ENCODE measurements at regions not wholly inside any gene's neighbourhood (a gene's known extent, or its start where the extent isn't known, plus 50 kb on each side); places are given as distances from the start of the nearest gene placed in this dataset.

- DNase-seq (no peak), ATAC-seq (no peak)
- intact Hi-C loops (cut with DNase I) = no loop called here
Observed at GRCh38 chr7:136167991-136168390, 190.8 kb upstream of the MTPN start.

GRCh38 chr7:136166521-136166920 lies 189.4 kb upstream of the MTPN start:
- intact Hi-C loops (cut with DNase I) = no loop called here
- DNase-seq = no peak
- no peak for ATAC-seq

- DNase-seq (no peak), ATAC-seq (no peak)
- intact Hi-C loops (cut with DNase I) = no loop called here
Observed at GRCh38 chr7:136163340-136163801, 186.2 kb upstream of the MTPN start.

GRCh38 chr7:136150311-136150710 lies 173.2 kb upstream of the MTPN start:
- ATAC-seq = no peak
- intact Hi-C loops (cut with DNase I) = no loop called here

GRCh38 chr7:136148920-136149319 lies 171.8 kb upstream of the MTPN start:
- intact Hi-C loops (cut with DNase I) = no loop called here
- DNase-seq (no peak), ATAC-seq (no peak)

More at GRCh38 chr7:136150311-136150710, 173.2 kb upstream of the MTPN start:
- DNase-seq = no peak

GRCh38 chr7:136146925-136147324 lies 169.8 kb upstream of the MTPN start:
- DNase-seq (no peak), ATAC-seq (no peak)
- intact Hi-C loops (cut with DNase I) = no loop called here

GRCh38 chr7:136144182-136144581 lies 167.0 kb upstream of the MTPN start:
- DNase-seq (no peak), ATAC-seq (no peak)
- intact Hi-C loops (cut with DNase I) = no loop called here

GRCh38 chr7:136143271-136143670 lies 166.1 kb upstream of the MTPN start:
- intact Hi-C loops (cut with DNase I) = no loop called here
- no peak for DNase-seq
- no peak for ATAC-seq

GRCh38 chr7:136142583-136142982 lies 165.4 kb upstream of the MTPN start:
- ATAC-seq = no peak
- DNase-seq = no peak
- intact Hi-C loops (cut with DNase I) = no loop called here

- ATAC-seq (no peak), DNase-seq (no peak)
- intact Hi-C loops (cut with DNase I) = no loop called here
Observed at GRCh38 chr7:136140469-136140868, 163.3 kb upstream of the MTPN start.

GRCh38 chr7:136139417-136139816 lies 162.3 kb upstream of the MTPN start:
- ATAC-seq = no peak
- intact Hi-C loops (cut with DNase I) = no loop called here
- no peak for DNase-seq

GRCh38 chr7:136138991-136139390 lies 161.8 kb upstream of the MTPN start:
- DNase-seq = no peak
- intact Hi-C loops (cut with DNase I) = no loop called here
- no peak for ATAC-seq

- ATAC-seq (no peak), DNase-seq (no peak)
- intact Hi-C loops (cut with DNase I) = no loop called here
Observed at GRCh38 chr7:136136906-136137454, 159.8 kb upstream of the MTPN start.

GRCh38 chr7:136134503-136134902 lies 157.3 kb upstream of the MTPN start:
- intact Hi-C loops (cut with DNase I) = no loop called here
- DNase-seq (no peak), ATAC-seq (no peak)

- intact Hi-C loops (cut with DNase I) = no loop called here
- ATAC-seq (no peak), DNase-seq (no peak)
Observed at GRCh38 chr7:136133551-136133950, 156.4 kb upstream of the MTPN start.

GRCh38 chr7:136131304-136131630 lies 154.1 kb upstream of the MTPN start:
- DNase-seq (no peak), ATAC-seq (no peak)
- intact Hi-C loops (cut with DNase I) = no loop called here

GRCh38 chr7:136130511-136131303 lies 153.5 kb upstream of the MTPN start:
- intact Hi-C loops (cut with DNase I) = no loop called here
- DNase-seq (no peak), ATAC-seq (no peak)

GRCh38 chr7:136128050-136128449 lies 150.9 kb upstream of the MTPN start:
- ATAC-seq = no peak
- intact Hi-C loops (cut with DNase I) = no loop called here
- no peak for DNase-seq

- intact Hi-C loops (cut with DNase I) = no loop called here
- DNase-seq (no peak), ATAC-seq (no peak)
Observed at GRCh38 chr7:136123352-136123751, 146.2 kb upstream of the MTPN start.

GRCh38 chr7:136122026-136122425 lies 144.9 kb upstream of the MTPN start:
- intact Hi-C loops (cut with DNase I) = no loop called here
- ATAC-seq = no peak
- DNase-seq = no peak

- intact Hi-C loops (cut with DNase I) = no loop called here
- no peak for DNase-seq
Observed at GRCh38 chr7:136117539-136117938, 140.4 kb upstream of the MTPN start.

More at GRCh38 chr7:136117539-136117938, 140.4 kb upstream of the MTPN start:
- no peak for ATAC-seq
